ENCODE measurements at regions not wholly inside any gene's neighbourhood (a gene's known extent, or its start where the extent isn't known, plus 50 kb on each side); places are given as distances from the start of the nearest gene placed in this dataset.

DNA sequence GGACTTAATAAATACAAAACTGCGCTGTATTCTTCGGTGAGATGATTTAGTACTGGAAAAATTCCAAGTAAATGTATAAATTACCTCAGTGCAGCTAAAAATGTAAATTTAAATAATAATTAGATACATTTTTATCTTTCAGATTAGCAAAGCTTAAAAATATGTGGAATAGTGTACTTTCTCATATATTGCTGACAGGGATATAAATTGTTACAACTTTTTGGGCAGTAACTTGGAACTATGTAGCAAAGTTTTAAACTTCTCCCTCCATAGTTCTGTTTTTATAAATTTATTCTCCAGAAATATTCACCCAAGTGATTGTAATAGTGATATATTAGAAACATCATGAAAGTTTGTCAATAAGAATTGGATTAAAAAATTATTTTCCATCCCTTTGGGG, 384.6 kb upstream of the CITED2 start:
- no peak overlapping the region for H3K27ac ChIP-seq
- H3K36me3 ChIP-seq: no peaks in the 10 kb centered on the region
- no peak overlapping the region for H3K4me3 ChIP-seq
- intact Hi-C loops (cut with DNase I): no loop called here
- H3K27me3 ChIP-seq: no peaks in the 10 kb centered on the region
- DNase-seq: no peak
- no peaks in the 10 kb centered on the region for H3K9me3 ChIP-seq
- H3K4me1 ChIP-seq: peaks cover 0 to 9% (median 0%) of the 10 kb centered on the region in 3 donors
- 81 to 96% methylated on average over 2 of the region's 2 CpGs for WGBS, 2 donors
- no peak for TF ChIP-seq POLR2A (IDR thresholded peaks at IDR 0.05)
- TF ChIP-seq, protein P1, sequence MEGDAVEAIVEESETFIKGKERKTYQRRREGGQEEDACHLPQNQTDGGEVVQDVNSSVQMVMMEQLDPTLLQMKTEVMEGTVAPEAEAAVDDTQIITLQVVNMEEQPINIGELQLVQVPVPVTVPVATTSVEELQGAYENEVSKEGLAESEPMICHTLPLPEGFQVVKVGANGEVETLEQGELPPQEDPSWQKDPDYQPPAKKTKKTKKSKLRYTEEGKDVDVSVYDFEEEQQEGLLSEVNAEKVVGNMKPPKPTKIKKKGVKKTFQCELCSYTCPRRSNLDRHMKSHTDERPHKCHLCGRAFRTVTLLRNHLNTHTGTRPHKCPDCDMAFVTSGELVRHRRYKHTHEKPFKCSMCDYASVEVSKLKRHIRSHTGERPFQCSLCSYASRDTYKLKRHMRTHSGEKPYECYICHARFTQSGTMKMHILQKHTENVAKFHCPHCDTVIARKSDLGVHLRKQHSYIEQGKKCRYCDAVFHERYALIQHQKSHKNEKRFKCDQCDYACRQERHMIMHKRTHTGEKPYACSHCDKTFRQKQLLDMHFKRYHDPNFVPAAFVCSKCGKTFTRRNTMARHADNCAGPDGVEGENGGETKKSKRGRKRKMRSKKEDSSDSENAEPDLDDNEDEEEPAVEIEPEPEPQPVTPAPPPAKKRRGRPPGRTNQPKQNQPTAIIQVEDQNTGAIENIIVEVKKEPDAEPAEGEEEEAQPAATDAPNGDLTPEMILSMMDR (IDR thresholded peaks at IDR 0.05): no peak

DNA sequence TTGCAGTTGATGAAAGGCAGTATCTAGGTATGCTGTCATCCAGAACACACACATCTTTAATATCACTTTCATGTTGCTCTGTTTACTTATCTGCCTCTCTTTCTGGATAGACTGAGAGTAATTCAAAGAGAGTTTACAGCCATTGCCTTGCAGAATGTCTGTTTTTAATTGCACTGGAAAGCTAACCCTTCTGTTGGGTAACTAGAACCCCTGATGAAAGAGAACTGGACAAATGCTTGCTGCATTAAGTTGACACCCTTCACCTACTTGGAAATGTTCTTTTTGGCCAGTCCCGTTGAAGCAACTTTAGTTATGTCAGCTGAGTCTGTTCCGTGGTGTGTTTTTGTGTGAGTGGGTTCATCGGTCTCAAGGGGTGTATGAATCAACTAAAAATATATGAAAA, 383.8 kb upstream of the CITED2 start:
- TF ChIP-seq, protein P1 (IDR thresholded peaks at IDR 0.05): no peak
- no peak for TF ChIP-seq POLR2A (IDR thresholded peaks at IDR 0.05)
- no peak for DNase-seq
- no peaks in the 10 kb centered on the region for H3K9me3 ChIP-seq
- no peaks in the 10 kb centered on the region for H3K27me3 ChIP-seq
- H3K36me3 ChIP-seq: no peaks in the 10 kb centered on the region
- H3K4me1 ChIP-seq: peaks cover 0 to 6% (median 0%) of the 10 kb centered on the region in 3 donors
- H3K27ac ChIP-seq: peak overlapping the region in 1 of 4 donors; percentile 63
- H3K4me3 ChIP-seq: no peak overlapping the region
- intact Hi-C loops (cut with DNase I): no loop called here
- WGBS, 2 donors: 46 to 67% methylated on average over 3 of the region's 3 CpGs

DNA sequence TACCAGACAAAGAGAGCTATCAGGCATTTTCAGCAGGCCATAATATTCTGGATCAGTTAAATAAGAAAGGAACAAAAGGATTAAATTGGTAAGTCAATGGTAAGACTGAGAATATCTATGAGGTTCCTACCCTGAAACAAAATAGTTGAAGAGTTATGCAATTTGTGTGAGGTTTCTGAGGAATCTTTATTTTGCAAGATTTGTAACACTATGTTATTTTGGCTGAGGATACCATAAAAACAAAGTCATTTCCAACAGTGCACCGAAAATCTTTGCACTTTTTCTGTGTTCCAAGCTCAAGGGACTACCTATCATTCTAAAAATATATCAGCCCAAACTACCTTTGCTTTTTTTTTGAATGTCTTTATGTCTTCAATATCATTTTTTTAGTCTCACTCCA, 383.3 kb upstream of the CITED2 start:
- H3K4me3 ChIP-seq: no peak overlapping the region
- H3K9me3 ChIP-seq: no peaks in the 10 kb centered on the region
- H3K27me3 ChIP-seq: no peaks in the 10 kb centered on the region
- TF ChIP-seq, protein P1 (IDR thresholded peaks at IDR 0.05): no peak
- no peak for TF ChIP-seq POLR2A (IDR thresholded peaks at IDR 0.05)
- no peaks in the 10 kb centered on the region for H3K36me3 ChIP-seq
- 65 to 73% methylated on average over 1 of the region's 1 CpG for WGBS, 2 donors
- no peak for DNase-seq
- intact Hi-C loops (cut with DNase I): no loop called here
- H3K4me1 ChIP-seq: peaks cover 0 to 6% (median 0%) of the 10 kb centered on the region in 3 donors
- peak overlapping the region in 2 of 4 donors; percentile 43 to 63 for H3K27ac ChIP-seq

DNA sequence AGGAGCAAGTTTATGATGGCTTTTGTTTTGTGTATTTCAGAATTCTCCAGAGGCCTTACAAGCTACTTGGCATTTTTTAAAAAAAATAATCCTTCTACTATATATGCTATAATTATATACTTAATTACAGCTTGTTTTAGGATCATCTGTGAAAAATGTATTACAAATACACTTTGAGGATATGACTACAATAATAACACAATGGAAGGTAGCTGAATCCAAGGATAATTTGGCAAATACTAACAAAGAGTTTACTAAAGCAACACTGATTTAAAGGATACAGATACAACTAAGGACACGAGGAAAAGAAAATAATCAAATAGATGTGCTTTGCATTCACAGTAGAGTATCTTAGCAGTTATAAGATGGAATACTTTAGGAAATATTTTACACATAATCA, 381.9 kb upstream of the CITED2 start:
- Histone ChIP-seq H3K27me3 (no peaks in the 10 kb centered on the region), H3K27ac (no peak overlapping the region), H3K4me3 (no peak overlapping the region), H3K36me3 (no peaks in the 10 kb centered on the region), H3K4me1 (peaks cover 0 to 6% (median 0%) of the 10 kb centered on the region in 3 donors), H3K9me3 (no peaks in the 10 kb centered on the region)
- 68 to 78% methylated on average over 1 of the region's 1 CpG for WGBS, 2 donors
- TF ChIP-seq, protein P1 (IDR thresholded peaks at IDR 0.05): no peak
- TF ChIP-seq POLR2A (IDR thresholded peaks at IDR 0.05): no peak
- intact Hi-C loops (cut with DNase I): no loop called here
- DNase-seq: no peak

DNA sequence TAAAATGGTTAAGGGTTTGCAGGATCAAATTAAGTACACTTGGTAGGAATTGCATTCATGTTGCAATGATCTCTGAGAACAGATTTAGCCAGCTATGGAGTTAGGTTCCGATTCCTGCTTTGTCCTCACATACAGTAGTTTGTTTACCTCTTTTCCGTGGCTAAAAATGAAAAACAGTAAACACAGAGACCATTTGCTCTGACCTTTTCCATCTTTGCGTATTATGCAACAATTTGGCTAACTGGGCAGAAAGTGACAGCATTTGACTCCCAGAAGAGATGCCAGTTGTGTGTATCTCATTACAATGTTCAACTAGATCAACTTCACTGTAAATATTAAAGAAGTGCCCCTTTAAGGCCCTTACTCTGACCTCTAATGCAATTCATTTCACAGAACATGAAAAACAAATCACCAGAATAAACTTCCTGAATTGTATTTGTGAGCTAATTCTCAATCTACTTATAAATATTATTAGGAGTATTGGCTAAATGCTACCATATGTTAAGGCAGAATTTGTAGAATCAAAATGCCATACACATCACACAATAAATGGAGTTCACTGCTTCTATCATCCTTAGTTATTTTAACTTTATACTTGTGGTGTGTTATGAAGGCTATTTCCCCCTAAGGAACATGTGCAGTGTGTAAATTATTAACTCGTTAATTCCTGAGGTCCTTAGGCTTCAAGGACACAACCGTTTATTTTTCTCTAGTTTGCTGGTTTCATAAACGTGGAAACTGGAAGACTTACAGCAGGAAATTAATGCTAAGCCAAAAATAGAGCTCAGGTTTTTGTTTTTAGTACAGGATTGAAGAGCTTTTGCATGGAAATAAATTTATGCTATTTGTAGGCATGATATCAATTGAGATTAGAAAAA, 380.7 kb upstream of the CITED2 start:
- no peaks in the 10 kb centered on the region for H3K36me3 ChIP-seq
- no peak overlapping the region for H3K4me3 ChIP-seq
- peaks cover 0 to 6% (median 0%) of the 10 kb centered on the region in 3 donors for H3K4me1 ChIP-seq
- no peaks in the 10 kb centered on the region for H3K27me3 ChIP-seq
- TF ChIP-seq, protein P1 (IDR thresholded peaks at IDR 0.05): no peak
- no peak for TF ChIP-seq POLR2A (IDR thresholded peaks at IDR 0.05)
- DNase-seq: no peak
- WGBS, 2 donors: 53 to 57% methylated on average over 6 of the region's 6 CpGs
- H3K27ac ChIP-seq: peak overlapping the region in 1 of 4 donors; percentile 30
- intact Hi-C loops (cut with DNase I): no loop called here
- no peaks in the 10 kb centered on the region for H3K9me3 ChIP-seq
